Neural progenitor cell (in vitro differentiated cells): ENCODE measurements at regions not wholly inside any gene's neighbourhood (a gene's known extent, or its start where the extent isn't known, plus 50 kb on each side); places are given as distances from the start of the nearest gene placed in this dataset.

ENCODE experiments used
- DNase-seq: peaks from one replicate; pipeline ENCODE4 v3.0.0-alpha.2; 2016; ENCODE audit warnings: low spot score
- H2AFZ ChIP-seq: fragments of 200-600 bp; sonication (generic); replicated peaks from 2 replicates; pipeline ENCODE4 v1.6.1; 2016; ENCODE audit warnings: antibody characterized with exemption
- H3F3A ChIP-seq: fragments of 200-600 bp; sonication (generic); 2 replicates; pipeline ENCODE4 v1.6.1; 2016; ENCODE audit warnings: antibody characterized with exemption, low read depth
- H3K27ac ChIP-seq: fragments of 200-600 bp; sonication (generic); 2 replicates; pipeline ENCODE4 v1.5.1; 2016; ENCODE audit warnings: mild to moderate bottlenecking
- H3K27me3 ChIP-seq: fragments of 200-600 bp; sonication (generic); 2 replicates; pipeline ENCODE4 v1.6.1; 2016; ENCODE audit warnings: mild to moderate bottlenecking, moderate library complexity
- H3K36me3 ChIP-seq: fragments of 200-600 bp; sonication (generic); 2 replicates; pipeline ENCODE4 v1.5.1; 2016
- H3K4me1 ChIP-seq: fragments of 200-600 bp; sonication (generic); 2 replicates; pipeline ENCODE4 v1.6.1; 2016; ENCODE audit warnings: mixed run types
- H3K4me2 ChIP-seq: fragments of 200-600 bp; sonication (generic); 2 replicates; pipeline ENCODE4 v1.6.1; 2016
- H3K4me3 ChIP-seq: fragments of 200-600 bp; sonication (generic); 2 replicates; pipeline ENCODE4 v1.5.1; 2016
- H3K79me2 ChIP-seq: fragments of 200-600 bp; sonication (generic); 2 replicates; pipeline ENCODE4 v1.6.1; 2016; ENCODE audit warnings: low read depth
- H3K9ac ChIP-seq: fragments of 200-600 bp; sonication (generic); 2 replicates; pipeline ENCODE4 v1.6.1; 2016
- H3K9me3 ChIP-seq: fragments of 200-600 bp; sonication (generic); 2 replicates; pipeline ENCODE4 v1.5.1; 2016; ENCODE audit warnings: low read depth
- H4K20me1 ChIP-seq: fragments of 200-600 bp; sonication (generic); 2 replicates; pipeline ENCODE4 v1.6.1; 2016; ENCODE audit warnings: low read depth
- H3K27ac Mint-ChIP-seq: 3 replicates; pipeline ENCODE4 v1.8.0; 2021; ENCODE audit warnings: mixed read lengths
- H3K27me3 Mint-ChIP-seq: 2 replicates; pipeline ENCODE4 v1.8.0; 2022; ENCODE audit warnings: low read depth, mild to moderate bottlenecking, inconsistent platforms, moderate library complexity, mixed read lengths; ENCODE audit not compliant: insufficient read depth
- H3K36me3 Mint-ChIP-seq: 3 replicates; pipeline ENCODE4 v1.8.0; 2021; ENCODE audit warnings: mixed read lengths
- H3K4me1 Mint-ChIP-seq: 3 replicates; pipeline ENCODE4 v1.8.0; 2021; ENCODE audit warnings: mixed read lengths
- H3K4me3 Mint-ChIP-seq: 3 replicates; pipeline ENCODE4 v1.8.0; 2021; ENCODE audit warnings: mild to moderate bottlenecking, moderate library complexity, mixed read lengths
- H3K9me3 Mint-ChIP-seq: 3 replicates; pipeline ENCODE4 v1.8.0; 2020; ENCODE audit warnings: mixed read lengths
- EZH2 ChIP-seq: fragments of 200-600 bp; sonication (generic); IDR thresholded peaks from 2 replicates; pipeline ENCODE4 v1.6.1; 2017; ENCODE audit warnings: antibody characterized with exemption, mild to moderate bottlenecking, moderate library complexity
- EZH2phosphoT487 ChIP-seq: fragments of 200-600 bp; sonication (generic); IDR thresholded peaks from 2 replicates; pipeline ENCODE4 v1.6.1; 2017; ENCODE audit warnings: antibody characterized with exemption
- TF ChIP-seq, protein P1 (sequence below): fragments of 200-600 bp; sonication (generic); IDR thresholded peaks from 2 replicates; pipeline ENCODE4 v1.5.1; 2017; ENCODE audit warnings: antibody characterized with exemption, mild to moderate bottlenecking

DNA sequence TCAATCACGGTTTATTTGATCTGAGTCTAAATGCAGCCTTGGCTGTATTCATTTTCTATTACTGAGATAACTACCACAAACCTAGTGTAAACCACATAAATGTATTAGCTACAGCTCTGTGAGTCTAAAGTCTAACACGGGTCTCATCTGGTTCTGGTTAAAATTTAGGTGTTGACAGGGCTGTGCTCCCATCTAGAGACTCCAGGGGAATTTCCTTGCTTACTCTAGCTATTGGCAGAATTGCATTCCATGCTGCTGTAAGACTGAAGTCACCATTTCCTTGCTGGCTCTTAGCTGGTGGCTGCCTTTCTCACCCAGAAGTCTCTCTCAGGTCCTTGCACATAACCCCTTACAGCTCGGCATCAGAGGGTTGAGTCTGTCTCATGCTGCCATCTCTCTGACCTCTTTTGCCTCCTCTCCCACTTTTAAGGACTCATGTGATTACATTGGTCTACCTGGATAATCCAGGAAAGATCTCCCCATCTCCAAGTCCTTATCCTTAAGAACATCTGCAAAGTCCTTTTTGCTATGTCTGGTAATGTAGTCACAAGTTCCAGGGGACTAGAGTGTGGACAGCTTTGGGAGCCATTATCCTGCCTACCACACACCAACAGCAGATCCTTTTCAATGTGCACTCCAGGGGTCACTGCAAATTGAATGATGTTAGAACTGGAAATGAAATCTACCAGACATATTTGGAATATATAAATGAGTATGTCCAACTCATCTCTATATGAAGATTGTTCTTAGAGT, 207.0 kb upstream of the AGAP1 start:
- Histone ChIP-seq H4K20me1 (no peaks in the 10 kb centered on the region), H3K79me2 (no peaks in the 10 kb centered on the region), H2AFZ (no peak overlapping the region), H3K9ac (no peak overlapping the region), H3K27ac (no peak overlapping the region), H3F3A (no peaks in the 10 kb centered on the region), H3K9me3 (no peaks in the 10 kb centered on the region), H3K4me3 (no peak overlapping the region), H3K27me3 (no peaks in the 10 kb centered on the region), H3K4me1 (no peaks in the 10 kb centered on the region), H3K4me2 (no peak overlapping the region), H3K36me3 (no peaks in the 10 kb centered on the region)
- no peak overlapping the region for H3K27ac Mint-ChIP-seq
- no peak overlapping the region for H3K4me3 Mint-ChIP-seq
- no peak for DNase-seq
- no peaks in the 10 kb centered on the region for H3K36me3 Mint-ChIP-seq
- H3K27me3 Mint-ChIP-seq = peaks cover 4% of the 10 kb centered on the region
- TF ChIP-seq EZH2phosphoT487 (no peak), EZH2 (no peak)
- TF ChIP-seq, protein P1, sequence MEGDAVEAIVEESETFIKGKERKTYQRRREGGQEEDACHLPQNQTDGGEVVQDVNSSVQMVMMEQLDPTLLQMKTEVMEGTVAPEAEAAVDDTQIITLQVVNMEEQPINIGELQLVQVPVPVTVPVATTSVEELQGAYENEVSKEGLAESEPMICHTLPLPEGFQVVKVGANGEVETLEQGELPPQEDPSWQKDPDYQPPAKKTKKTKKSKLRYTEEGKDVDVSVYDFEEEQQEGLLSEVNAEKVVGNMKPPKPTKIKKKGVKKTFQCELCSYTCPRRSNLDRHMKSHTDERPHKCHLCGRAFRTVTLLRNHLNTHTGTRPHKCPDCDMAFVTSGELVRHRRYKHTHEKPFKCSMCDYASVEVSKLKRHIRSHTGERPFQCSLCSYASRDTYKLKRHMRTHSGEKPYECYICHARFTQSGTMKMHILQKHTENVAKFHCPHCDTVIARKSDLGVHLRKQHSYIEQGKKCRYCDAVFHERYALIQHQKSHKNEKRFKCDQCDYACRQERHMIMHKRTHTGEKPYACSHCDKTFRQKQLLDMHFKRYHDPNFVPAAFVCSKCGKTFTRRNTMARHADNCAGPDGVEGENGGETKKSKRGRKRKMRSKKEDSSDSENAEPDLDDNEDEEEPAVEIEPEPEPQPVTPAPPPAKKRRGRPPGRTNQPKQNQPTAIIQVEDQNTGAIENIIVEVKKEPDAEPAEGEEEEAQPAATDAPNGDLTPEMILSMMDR = no peak
- peaks cover 10% of the 10 kb centered on the region for H3K4me1 Mint-ChIP-seq
- no peaks in the 10 kb centered on the region for H3K9me3 Mint-ChIP-seq

DNA sequence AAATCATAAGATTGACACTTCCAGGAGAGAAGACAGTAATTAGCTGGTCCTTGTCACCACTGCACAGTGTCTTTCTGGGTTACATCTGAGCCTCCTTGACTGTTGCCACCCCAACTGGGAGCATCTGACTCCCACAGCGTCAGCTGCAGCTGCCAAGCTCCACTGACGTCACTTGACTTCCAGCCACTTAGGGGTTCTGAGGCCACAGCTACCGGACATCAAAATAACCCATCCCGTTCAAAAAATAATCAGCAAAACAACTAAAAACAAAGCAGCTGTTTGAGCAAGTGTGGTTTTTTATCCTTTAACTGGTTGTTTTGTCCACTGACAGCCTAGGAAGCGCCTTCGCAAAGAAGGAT, 206.5 kb upstream of the AGAP1 start:
- no peaks in the 10 kb centered on the region for H3K4me1 ChIP-seq
- no peaks in the 10 kb centered on the region for H3F3A ChIP-seq
- no peaks in the 10 kb centered on the region for H3K36me3 Mint-ChIP-seq
- H3K27me3 ChIP-seq = no peaks in the 10 kb centered on the region
- H2AFZ ChIP-seq = no peak overlapping the region
- no peak overlapping the region for H3K4me3 Mint-ChIP-seq
- no peak overlapping the region for H3K27ac Mint-ChIP-seq
- H3K79me2 ChIP-seq = no peaks in the 10 kb centered on the region
- no peak overlapping the region for H3K4me3 ChIP-seq
- H3K9ac ChIP-seq = no peak overlapping the region
- no peaks in the 10 kb centered on the region for H3K36me3 ChIP-seq
- no peak overlapping the region for H3K4me2 ChIP-seq
- peaks cover 4% of the 10 kb centered on the region for H3K27me3 Mint-ChIP-seq
- no peaks in the 10 kb centered on the region for H4K20me1 ChIP-seq
- H3K9me3 Mint-ChIP-seq = no peaks in the 10 kb centered on the region
- DNase-seq = no peak
- H3K9me3 ChIP-seq = no peaks in the 10 kb centered on the region
- no peak for TF ChIP-seq EZH2phosphoT487
- TF ChIP-seq, protein P1 = no peak
- no peak for TF ChIP-seq EZH2
- H3K4me1 Mint-ChIP-seq = peaks cover 10% of the 10 kb centered on the region
- no peak overlapping the region for H3K27ac ChIP-seq

DNA sequence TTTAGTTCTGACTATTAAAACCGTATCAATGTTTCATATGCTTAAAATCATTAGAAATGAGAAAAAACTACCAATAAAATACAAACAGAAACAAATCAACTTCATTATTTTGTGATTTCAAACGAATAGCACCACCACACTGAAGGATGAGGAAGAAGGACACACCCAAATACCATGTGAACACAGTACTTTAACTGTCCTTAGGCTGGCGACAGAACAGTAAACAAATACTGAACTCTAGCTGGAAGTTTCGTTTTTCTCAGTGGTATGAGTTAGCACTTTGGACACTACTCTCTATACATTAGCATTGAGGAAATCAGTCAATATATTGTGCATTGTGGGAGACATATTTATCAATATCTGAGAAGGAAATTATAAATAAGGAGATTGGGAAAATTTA, 202.4 kb upstream of the AGAP1 start:
- Histone ChIP-seq H4K20me1 (no peaks in the 10 kb centered on the region), H3K9ac (no peak overlapping the region), H3F3A (no peaks in the 10 kb centered on the region), H3K4me2 (no peak overlapping the region), H3K27ac (no peak overlapping the region), H3K36me3 (no peaks in the 10 kb centered on the region), H3K79me2 (no peaks in the 10 kb centered on the region), H3K9me3 (no peaks in the 10 kb centered on the region), H3K4me3 (no peak overlapping the region), H2AFZ (no peak overlapping the region), H3K27me3 (no peaks in the 10 kb centered on the region), H3K4me1 (no peaks in the 10 kb centered on the region)
- peaks cover 5% of the 10 kb centered on the region for H3K9me3 Mint-ChIP-seq
- H3K4me1 Mint-ChIP-seq = peaks cover 13% of the 10 kb centered on the region
- H3K4me3 Mint-ChIP-seq = no peak overlapping the region
- TF ChIP-seq, protein P1 = no peak
- TF ChIP-seq EZH2phosphoT487 (no peak), EZH2 (no peak)
- H3K27me3 Mint-ChIP-seq = peaks cover 4% of the 10 kb centered on the region
- DNase-seq = no peak
- no peak overlapping the region for H3K27ac Mint-ChIP-seq
- no peaks in the 10 kb centered on the region for H3K36me3 Mint-ChIP-seq
